DOHH2 (cell line): ENCODE measurements at regions not wholly inside any gene's neighbourhood (a gene's known extent, or its start where the extent isn't known, plus 50 kb on each side); places are given as distances from the start of the nearest gene placed in this dataset.

ENCODE experiments used
- CTCF ChIP-seq: fragments of 200-600 bp; sonication (generic); IDR thresholded peaks from one replicate; pipeline ENCODE4 v1.5.1; 2014; ENCODE audit warnings: antibody characterized with exemption, mild to moderate bottlenecking, low read depth, low read length; ENCODE audit not compliant: poor library complexity, severe bottlenecking
- EZH2phosphoT487 ChIP-seq: fragments of 200-600 bp; sonication (generic); IDR thresholded peaks from 2 replicates; pipeline ENCODE4 v1.6.1; 2017; ENCODE audit warnings: borderline replicate concordance, mild to moderate bottlenecking, antibody characterized with exemption, low read length, moderate library complexity, mixed read lengths

DNA sequence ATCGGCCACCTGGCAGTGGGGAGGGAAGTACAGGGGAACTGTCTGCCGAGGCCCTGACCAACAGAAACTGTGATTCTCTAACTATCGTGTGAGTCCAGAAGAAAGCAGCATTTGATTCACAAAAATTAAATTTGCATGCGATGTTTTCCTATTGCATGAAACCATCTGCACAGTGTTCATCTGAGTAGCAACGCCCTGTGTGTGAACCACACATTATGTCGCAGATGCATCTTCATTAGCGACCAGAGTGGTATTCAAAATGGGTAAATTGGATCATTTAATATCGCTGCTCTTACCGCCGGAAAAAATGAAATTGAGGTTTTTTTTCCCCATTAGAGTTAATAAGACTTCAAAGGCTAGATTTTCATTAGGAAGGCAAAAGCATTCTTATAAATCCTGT is 260.6 kb downstream of the ABCC12 start:
- TF ChIP-seq CTCF (no peak), EZH2phosphoT487 (no peak)
